GM21367 (cell line): ENCODE measurements at regions not wholly inside any gene's neighbourhood (a gene's known extent, or its start where the extent isn't known, plus 50 kb on each side); places are given as distances from the start of the nearest gene placed in this dataset.

Source experiments
- ATAC-seq: cut with Tn5 transposase; IDR thresholded peaks from one replicate; pipeline ENCODE4 v1.9.1; 2021; ENCODE audit not compliant: unreplicated experiment

- no peak for ATAC-seq
Observed at GRCh38 chrX:110863883-110864282, 68.3 kb upstream of the CHRDL1 start.

- no peak for ATAC-seq
Observed at GRCh38 chrX:110858565-110858964, 62.9 kb upstream of the CHRDL1 start.

- ATAC-seq, result no peak
Observed at GRCh38 chrX:110853610-110854009, 58.0 kb upstream of the CHRDL1 start.

- ATAC-seq, result peak; percentile 39
Observed at GRCh38 chrX:110852180-110852579, 56.6 kb upstream of the CHRDL1 start.

- no peak for ATAC-seq
Observed at GRCh38 chrX:110851780-110852179, 56.2 kb upstream of the CHRDL1 start.

GRCh38 chrX:110847334-110847733 is 51.7 kb upstream of the CHRDL1 start:
- peak; percentile 77 for ATAC-seq

- no peak for ATAC-seq
Observed at GRCh38 chrX:110846071-110846470, 50.5 kb upstream of the CHRDL1 start.
